ENCODE measurements at regions not wholly inside any gene's neighbourhood (a gene's known extent, or its start where the extent isn't known, plus 50 kb on each side); places are given as distances from the start of the nearest gene placed in this dataset.

DNA sequence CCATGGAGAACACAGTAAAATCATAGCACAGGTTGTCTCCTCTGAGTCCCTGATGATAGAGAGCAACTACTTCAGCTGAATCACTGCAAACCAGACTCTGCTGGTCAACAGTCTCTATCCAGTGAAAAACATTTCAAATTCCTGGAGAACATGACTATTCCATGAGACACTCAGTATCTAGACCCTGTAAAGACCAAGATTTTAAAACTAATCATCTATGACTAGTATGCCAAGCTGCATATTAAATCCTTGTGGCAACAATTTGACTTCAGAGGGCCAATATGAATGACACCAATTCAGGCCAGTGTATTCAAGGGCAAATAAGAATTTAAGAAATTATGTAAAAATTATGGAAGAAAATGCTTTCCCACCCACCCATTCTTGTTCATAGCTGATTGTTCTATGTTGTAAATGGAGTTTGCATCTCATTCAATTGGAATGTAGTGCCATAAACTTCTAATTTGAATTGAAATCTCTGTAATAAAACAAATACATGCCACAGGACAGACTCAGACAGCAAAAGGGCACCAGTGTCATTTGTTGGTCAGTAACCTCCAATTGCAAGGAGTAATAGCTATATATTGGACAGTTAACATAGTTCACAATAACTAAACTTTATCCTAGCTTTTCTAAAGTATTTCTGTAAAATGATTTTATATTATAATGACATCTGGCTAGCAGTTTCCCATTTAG is 80.1 kb upstream of the LPAR1 start:
- TF ChIP-seq TSHZ2 (CRISPR knock-in tag; IDR thresholded peaks at IDR 0.05), result no peak
- no peak for TF ChIP-seq ZFP30 (CRISPR knock-in tag; IDR thresholded peaks at IDR 0.05)
- TF ChIP-seq TCF4 (CRISPR knock-in tag; IDR thresholded peaks at IDR 0.05; ENCODE audit: borderline replicate concordance), result no peak

Data from SK-N-SH treated with all-trans-retinoic acid at 6 μM for 48 hours (cell line).